Dedifferentiated amniotic fluid mesenchymal stem cell (primary cell): ENCODE measurements at regions not wholly inside any gene's neighbourhood (a gene's known extent, or its start where the extent isn't known, plus 50 kb on each side); places are given as distances from the start of the nearest gene placed in this dataset.

Experiments
- DNase-seq: peaks from one replicate; pipeline ENCODE4 v3.0.0-alpha.2; 2016; ENCODE audit errors: extremely low spot score

DNA sequence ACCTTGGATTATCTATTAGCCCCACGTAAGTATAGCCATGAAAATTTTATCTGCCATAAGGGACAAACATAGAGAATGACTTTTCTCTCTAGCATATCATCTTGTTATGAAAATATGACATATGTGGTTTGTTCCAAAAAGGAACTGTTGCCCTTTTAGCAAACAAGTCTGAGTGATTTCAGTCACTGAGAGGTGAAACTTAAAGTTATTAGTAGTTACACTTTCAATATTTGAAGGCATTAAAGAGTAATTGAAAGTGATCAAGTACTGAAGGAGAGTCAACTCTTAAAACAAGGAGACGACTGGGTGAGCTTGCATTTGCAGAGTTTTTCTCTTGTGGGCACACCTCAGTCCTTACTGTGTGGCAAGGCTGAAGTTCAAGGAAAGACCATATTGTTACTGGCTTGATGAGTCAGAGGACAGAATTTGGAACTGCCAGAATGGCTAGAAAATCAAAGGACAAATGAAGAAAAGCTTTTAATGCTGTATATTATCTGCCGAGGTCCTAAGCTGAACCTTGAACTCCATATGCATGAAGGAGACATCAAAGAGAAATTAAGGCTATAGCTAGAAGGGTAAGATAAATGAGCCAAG, 205.1 kb upstream of the EMCN start:
- no peak for DNase-seq

DNA sequence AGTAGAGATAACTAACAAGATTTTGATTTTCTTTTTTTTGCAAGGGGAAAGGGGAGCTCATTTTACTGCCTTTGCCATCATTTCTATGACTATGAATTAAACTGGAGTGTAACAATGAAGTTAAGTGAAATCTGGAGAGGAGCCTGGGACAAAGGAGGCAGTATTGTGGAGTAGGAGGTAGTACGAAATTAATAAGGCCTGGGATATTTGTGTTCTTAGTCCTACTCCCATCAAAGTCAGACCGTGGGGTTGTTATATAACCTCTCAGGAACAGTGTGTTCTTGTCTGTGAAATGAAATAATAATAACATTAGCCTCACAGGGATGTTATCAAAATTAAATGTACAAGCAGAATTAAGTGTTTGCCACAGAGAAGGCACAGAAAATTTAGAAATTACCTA, 204.3 kb upstream of the EMCN start:
- DNase-seq = no peak

DNA sequence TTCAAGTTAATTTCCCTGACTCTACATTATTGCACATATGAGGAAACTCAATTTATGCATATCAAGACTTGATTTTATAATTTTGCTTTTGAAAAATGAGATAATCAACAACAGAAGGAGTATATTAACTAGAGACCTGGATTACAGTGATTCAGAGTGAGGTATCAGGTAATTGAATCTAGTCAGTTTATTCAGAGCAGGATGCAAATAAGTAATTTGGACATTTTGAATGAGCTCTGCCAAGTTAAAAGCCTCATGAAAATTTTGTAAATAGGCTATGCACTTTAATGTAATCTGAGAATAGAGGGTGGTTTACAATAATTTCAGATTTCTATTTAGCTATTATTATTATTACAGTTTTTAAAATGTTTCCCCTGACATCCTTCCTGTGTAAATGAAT, 203.7 kb upstream of the EMCN start:
- DNase-seq = no peak

DNA sequence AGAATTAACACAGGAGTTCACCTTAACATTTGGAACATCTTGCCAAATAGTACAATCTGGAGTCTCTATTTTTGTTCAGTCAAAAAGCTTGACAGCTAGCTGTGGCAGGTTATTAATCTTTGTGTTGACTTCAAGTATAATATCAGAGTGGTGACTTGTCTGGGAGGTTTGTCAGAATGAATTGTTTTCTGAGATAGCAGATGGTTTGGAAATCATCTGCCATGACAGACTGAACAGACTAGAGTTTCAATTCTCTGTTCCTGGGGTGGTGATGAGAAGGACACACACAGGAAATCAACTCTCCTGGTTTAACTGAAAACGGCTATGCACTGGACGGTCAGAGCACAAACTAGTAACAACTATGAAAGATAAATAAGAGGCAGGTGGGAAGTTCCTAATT, 203.3 kb upstream of the EMCN start:
- no peak for DNase-seq

DNA sequence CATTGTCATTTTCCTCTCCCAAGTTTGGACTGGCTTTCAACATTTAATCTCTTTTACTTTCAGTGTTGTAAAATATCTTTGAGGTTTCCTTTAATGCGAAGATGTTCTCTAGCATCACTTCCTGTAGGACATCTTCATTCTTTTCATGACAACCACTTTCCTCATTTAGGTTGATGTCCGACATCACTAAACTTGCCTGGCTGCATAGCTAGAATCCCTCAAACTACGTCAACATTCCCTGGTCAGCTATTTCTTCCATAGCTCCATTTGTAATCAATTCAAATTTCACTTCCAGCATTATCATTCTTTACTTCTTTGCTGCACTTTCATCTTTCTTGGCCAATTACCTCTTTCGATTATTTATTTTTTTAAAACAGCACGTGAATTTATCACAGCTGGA, 198.6 kb upstream of the EMCN start:
- no peak for DNase-seq

DNA sequence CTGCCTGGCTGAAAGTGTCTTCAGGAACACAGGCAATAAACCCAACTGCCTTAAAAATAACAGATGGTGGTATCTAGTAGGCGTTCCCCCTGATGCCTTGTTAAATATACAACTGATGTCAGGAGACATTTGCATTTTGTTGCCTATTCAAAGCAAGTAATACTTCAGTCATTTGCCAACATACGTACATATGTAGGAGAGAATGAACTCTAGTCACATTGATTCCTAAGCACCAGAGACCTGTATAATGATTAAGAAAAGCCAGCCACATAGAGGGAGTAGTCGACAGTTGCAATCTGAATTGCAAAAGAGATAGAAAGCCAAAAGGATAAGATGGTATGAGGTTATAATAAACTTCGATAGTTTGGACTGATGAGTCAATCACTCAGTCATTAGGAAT, 191.0 kb upstream of the EMCN start:
- DNase-seq = no peak

DNA sequence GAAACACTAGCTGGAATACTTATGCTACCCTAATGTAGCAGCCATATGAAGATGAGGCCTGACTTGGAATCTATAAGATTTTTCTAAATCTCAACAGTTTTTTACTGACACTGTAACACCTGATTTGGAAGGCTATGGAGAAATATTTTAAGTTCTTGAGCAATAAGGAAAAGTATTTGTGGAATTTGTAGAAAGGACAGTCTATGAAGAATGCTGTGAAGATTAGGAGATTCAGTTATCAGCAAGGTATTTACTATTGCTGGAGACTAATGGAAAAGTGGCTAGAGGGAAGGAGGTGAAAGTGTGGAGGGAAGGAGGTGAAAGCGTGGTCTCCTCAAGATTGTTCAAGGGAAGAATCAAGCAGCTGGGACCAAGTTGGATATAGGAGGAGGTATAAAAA, 190.0 kb upstream of the EMCN start:
- DNase-seq = no peak

DNA sequence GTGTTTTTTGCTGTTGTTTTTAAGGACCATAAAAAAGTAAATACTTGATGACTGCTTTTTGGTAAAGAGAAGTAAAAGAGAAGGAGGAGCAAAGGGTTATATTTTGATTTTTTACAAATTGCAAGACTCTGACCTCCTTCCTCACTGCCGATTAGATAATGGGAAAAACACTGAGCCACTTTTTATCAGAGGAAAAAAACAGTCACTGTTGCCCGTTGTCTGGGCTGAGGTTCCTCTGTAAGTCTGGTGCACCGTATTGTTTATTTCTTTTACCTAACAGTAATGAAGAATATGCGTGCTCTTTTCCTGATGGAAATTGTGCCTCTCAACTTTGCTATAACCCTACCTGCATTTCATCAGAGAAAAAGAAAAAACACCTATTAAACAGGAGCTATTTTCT, 178.7 kb upstream of the EMCN start:
- DNase-seq = no peak

DNA sequence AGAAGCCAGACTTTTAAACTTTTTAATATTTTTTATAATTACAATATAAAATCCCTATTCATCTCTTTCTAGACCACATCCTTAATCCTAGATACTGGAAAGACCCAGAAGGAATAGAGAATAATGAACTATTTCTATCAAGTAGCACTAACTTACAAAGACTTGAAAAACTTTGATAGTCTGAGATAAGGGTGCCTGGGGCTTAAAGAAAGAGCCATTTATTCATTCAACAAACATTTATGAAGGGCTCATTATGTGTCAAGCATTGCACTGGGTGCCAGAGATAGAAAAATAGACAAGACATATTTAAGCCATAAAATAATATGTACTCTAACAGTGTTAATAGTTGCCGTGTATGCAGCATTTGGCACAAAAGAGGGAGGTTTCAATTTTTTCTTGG, 178.0 kb upstream of the EMCN start:
- no peak for DNase-seq

DNA sequence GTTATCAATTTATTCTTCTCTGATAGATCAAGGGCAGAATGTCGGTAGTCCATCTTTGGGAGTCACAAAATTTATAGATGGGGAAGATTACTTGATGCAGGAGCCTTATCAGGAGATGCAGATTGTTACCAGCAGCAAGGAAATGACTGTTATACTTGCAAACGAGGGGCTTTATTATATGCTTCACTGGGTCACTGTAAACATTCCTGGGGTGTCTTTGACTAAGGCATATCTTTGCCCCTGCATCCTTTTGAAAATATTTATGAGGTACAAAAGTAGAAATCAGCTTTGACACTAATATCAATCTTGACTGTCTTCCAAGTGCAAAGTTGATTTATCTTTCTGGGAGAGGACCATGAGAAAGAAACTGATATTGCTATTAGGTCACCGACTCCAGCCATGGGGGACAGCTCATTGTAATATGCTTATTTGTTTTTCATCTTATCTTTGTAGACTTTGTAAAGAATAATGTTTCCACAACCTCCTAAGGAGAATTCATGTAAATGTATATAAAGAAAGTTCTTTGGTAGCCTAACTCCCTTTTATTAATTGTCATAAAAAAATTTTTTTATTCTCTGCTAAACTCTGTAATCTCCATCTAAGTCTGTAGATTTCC, 177.3 kb upstream of the EMCN start:
- DNase-seq = no peak

DNA sequence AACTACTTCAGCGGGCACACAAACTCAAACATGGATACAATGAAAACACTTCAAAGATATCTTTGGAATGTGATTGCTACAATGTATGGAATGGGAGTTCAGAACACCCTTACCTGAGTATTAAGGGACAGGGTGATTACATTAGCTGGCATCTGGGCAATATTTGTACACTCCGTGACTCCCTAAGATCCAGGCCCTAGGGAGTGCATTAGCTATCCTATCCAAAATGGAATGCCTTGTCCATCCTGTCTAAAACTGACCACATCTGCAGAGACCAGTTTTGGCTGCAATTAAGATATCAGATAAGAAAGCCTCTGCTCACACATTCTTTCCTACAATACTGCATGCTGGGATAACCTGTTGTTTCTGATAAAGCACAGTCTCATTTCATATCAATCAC, 176.6 kb upstream of the EMCN start:
- no peak for DNase-seq

DNA sequence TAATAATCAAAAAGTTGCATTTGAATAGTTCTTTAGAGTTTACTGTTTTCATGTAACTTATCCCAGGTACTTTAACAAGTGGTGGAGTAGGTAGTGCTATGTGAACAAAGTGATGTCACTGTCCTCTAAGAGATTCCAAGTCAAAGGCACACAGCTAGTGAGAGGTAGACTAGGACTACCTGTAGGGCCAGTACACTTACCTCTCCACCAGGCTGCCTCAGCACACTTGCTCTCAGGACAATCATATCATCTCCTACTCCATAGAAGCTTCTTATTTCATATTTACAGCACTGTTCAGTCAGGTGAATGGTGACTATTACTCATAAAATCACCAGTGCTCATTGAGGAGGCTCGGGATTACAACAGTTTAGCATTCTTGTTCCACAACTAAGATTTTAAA, 173.0 kb upstream of the EMCN start:
- DNase-seq = no peak

DNA sequence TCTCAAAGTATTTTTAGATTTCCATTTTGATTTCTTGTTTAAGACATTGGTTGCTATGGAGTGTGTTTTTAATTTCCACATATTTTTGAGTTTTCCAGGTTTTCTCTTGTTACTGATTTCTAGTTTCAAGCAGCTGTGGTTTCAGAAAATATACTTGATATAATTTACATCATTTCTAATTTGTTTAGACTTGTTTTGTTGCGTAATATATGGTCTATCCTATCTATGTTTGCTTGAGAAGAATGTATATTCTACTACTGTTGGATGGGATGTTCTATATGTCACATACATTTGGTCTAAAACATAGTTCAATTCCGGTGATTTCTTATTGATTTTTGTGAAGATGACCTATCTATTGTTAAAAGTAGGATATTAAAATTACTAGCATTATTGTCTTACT, 170.5 kb upstream of the EMCN start:
- DNase-seq = no peak

DNA sequence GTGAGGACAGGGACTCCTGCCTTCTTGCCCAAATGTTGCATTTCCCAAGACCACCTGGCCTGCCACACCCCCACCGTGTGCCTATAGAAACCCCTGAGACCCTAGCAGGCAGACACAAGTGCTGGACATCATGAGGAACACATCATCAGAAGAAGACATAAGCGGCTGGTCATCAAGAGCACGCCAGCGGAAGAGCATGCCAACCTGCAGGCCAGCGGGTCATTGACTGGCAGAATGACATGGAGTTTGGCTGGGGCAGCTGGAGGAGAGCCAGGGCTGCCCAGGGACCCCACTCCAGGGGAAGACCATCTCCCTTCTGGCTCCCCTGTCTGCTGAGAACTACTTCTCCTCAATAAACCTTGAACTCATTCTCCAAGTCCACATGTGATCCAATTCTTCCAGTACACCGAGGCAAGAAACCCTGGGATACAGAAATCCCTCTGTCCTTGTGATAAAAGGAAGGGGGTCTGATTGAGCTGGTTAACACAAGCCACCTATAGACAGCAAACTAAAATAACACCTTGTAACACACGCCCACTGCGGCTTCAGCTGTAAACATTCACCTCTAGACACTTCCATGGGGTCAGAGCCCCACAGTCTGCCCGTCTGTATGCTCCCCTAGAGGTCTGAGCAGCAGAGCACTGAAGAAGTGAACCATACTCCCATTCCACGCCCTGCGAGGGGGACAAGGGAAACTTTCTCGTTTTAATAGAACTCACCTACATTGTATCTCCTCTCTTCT, 164.8 kb upstream of the EMCN start:
- DNase-seq = no peak

DNA sequence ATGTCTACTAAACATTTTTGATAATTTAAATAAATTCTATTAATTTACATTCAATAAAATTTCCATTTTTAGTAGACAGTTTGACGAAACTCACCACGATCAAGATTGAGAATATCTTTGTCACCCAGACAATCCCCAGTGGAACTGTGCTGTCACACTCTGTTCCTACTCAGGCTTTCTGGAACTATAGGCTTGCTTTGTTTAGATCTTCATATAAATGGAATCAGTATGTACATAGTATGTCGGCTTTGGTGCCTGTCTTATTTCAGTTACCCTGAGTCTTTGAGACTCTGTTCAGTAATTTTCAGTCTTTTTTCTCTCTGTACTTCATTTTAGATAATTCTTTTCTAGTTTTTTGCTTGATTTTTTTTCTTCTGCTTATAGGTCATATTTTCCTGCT, 163.5 kb upstream of the EMCN start:
- no peak for DNase-seq

DNA sequence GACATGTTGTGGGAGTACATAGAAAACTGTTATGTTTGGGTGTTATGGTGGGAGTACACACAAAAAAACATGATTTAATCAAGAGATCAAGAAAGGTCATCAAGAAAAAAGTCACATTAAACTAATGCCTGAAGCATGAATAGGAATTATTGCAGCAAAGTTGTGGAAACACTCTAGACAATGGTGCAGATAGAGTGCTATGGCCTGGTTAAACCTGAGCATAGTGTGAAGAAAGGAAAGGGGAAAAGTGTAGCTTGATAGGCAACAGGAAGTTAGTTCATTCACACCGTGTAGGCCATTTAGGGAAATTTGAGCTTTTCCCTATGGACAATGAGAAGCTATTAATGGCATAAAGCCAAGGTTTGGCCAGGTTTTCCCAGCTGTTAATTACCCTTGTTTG, 162.1 kb upstream of the EMCN start:
- DNase-seq = no peak

DNA sequence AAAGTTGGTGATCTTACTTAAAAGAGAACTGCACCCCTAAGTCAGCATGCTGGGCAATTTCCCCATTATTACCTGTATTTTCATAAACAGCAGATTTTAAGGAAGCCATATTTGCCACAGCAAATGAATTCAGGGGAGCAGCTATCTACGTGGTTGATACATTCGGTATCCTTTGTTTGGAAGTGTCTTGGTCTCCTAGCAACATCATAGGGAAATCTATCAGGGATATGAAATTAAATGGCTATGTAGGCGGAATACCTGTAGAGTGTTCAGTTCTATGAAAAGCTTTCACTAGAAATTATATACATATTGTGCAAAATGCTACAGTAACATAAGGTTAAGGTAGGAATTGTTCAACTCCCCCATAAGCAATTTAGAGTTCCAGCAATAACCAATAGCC, 157.2 kb upstream of the EMCN start:
- no peak for DNase-seq

DNA sequence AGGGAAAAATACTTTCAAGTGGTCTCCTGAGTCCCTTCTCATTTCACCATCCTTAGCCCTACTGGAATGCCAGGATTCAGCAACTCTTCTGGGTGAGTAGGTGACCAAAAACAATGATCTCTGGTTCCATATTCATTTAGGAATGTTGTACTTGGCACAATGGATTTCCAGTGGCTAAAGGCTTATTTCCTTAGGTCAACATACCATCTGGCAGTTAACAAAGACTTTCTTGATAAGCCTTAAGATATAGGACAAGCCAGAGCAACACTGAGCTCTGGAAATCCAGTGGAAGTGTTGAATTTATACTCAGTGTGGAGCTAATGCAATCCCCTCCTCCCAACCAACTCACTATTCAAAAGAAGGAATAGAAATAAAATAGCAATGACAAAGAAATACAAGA, 139.4 kb upstream of the EMCN start:
- DNase-seq = no peak

DNA sequence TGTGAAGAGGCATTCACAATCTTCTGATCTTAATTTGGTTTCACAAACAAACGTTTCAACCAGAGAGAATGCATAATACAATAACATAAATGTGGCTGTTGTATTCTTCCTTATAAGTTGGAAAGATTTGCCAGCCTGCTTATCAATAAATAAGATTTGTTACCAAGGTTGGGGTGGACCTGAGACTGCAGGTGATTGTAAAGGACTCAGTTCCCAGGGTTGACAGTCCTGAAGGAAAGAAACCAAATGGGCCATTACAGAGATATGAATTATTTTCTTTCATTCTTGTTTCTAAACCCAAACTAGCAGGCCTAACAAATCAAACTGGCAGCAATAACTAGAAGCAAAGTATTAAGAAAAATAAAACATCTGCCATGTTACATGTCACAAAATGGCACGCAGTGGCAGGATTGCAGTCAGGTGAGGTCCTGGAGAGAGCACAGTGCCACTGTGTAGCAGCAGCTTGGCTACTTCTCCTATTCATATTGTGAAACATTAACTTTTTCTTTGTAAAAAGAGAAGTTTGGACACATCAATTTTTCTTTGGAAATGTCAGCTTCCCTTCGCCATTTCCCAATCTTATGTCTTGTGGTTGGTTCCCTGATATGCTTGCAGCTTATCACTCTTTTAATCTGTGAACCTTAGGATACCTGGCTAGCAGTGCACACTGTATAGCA, 133.8 kb upstream of the EMCN start:
- DNase-seq = no peak

DNA sequence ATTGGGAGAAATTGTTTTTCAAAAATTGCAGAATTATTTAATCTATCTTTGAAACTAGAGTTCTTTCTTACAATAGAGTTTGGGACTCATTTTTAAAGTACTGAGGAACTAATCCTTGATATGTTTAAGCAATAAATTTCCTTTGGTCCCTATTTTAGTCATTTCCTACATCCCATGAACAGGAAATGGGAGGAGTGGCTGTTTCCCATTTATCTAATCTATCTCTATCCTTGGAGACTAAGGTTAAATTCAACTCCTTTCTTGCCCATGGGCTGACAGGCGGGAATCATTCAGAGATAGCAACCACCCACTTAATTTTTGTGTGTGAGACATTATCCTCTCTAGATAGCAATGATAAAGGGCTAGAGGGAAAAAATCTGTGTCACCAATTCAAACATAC, 131.6 kb upstream of the EMCN start:
- no peak for DNase-seq

DNA sequence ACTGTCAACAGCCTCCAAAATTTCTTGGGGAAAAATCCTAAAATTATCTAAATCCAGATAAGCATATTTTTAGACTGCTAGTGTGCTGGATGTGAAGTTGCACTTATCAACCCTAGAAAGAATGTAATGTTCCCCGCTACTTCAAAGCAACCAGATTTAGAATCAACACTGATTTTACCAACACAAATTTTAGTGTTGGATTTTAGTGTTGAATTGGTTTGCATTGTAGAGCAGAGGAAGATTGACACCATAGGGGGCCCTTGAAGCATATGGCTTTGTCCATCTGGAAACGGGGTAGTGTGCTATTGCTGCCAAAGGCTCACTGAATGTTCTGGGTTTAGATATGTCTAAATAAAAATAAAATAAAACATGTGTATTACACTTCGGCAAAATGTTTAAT, 126.3 kb upstream of the EMCN start:
- no peak for DNase-seq

DNA sequence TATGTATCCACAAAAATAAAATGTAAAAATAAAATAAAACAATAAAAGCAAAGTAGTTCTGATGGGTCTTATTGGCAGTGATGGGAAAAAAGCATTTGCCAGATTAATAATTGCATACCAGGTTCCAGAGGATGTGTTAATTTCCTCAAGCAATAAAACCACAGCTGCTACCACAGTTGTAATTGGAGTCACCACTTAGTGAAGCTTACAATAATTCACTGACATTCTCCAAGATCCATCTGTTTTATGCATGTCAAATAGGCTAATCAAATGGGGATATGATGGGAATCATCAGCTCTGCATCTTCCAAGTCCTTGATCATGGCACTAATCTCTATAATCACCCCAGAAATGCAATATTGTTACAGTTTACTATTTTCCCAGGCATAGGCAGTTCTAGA, 123.5 kb upstream of the EMCN start:
- no peak for DNase-seq

DNA sequence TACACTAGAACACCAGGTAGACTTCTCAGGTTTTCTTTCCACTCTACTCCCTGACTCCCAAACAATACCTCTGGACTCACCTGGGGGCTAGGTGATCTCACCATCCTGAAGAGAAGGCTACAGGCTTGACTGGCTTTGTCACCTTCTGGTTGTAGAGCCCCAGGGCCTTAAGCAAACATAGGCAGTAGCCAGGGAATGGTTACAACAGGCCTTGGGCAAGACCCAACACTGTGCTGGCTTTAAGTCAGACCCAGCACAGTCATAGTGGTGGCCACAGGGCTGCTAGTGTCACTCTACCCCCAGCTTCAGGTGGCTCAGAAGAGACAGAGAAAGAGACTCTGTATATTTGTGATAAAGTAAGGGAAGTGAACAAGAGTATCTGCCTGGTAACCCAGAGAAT, 118.1 kb upstream of the EMCN start:
- DNase-seq = no peak
